ENCODE measurements at regions not wholly inside any gene's neighbourhood (a gene's known extent, or its start where the extent isn't known, plus 50 kb on each side); places are given as distances from the start of the nearest gene placed in this dataset.

DNA sequence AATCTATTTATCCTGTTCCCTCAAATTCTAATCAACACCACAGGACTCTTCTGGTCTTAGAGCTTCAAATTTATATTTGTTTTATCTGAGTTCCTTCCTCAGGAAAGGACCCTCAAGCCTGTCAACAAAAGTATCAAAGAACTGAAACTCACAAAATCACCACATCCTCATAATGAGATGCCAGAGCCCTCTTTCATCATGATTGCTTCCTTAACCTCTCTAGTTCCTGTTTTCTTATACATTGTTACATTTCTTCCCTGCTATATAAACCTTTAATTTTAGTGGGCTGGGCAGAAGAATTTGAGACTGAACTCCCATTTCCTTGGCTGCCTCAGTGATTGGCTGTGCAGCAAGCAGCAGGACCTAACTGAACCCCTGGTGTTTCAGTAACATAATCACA lies 189.7 kb downstream of the ZNF248 start:
- TF ChIP-seq, protein P1, sequence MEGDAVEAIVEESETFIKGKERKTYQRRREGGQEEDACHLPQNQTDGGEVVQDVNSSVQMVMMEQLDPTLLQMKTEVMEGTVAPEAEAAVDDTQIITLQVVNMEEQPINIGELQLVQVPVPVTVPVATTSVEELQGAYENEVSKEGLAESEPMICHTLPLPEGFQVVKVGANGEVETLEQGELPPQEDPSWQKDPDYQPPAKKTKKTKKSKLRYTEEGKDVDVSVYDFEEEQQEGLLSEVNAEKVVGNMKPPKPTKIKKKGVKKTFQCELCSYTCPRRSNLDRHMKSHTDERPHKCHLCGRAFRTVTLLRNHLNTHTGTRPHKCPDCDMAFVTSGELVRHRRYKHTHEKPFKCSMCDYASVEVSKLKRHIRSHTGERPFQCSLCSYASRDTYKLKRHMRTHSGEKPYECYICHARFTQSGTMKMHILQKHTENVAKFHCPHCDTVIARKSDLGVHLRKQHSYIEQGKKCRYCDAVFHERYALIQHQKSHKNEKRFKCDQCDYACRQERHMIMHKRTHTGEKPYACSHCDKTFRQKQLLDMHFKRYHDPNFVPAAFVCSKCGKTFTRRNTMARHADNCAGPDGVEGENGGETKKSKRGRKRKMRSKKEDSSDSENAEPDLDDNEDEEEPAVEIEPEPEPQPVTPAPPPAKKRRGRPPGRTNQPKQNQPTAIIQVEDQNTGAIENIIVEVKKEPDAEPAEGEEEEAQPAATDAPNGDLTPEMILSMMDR (IDR thresholded peaks at IDR 0.05; ENCODE audit: low read length), result no peak
- TF ChIP-seq EZH2phosphoT487 (IDR thresholded peaks at IDR 0.05; ENCODE audit: low read length), result no peak

Data from MM.1S (cell line).